ENCODE measurements at regions not wholly inside any gene's neighbourhood (a gene's known extent, or its start where the extent isn't known, plus 50 kb on each side); places are given as distances from the start of the nearest gene placed in this dataset.
A peak's percentile ranks its signal among the peaks of the same experiment; 100 is the strongest.

DNA sequence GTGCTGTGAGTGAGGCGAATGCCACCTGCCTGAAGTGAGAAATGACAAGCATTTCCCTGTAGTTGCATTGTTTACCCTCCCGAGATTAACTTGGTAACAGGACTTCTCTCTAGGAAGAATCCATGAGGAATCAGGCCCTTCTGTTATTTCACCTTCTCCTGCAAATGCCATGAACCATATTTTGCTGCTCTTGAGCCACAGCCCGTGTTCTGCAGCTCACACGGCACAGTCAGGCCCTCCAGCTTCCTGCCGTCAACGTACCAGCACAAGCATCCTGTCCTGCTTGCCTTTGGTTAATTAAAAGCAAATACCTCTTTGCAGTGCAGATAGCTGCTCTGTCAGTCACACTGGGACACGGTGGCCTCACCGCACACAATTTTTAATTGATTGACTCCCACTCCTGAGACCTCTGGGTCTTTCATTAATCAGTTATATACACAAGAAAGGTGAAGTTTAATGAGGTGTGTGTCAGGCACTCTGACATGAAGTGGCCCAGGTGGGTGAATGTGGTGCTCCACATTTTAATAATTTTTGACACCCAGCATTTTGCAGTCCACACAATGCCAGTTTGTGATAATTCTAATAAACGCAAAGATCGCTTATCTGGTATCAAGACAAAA, 95.3 kb upstream of the ASB18 start:
- TF ChIP-seq, protein P1, sequence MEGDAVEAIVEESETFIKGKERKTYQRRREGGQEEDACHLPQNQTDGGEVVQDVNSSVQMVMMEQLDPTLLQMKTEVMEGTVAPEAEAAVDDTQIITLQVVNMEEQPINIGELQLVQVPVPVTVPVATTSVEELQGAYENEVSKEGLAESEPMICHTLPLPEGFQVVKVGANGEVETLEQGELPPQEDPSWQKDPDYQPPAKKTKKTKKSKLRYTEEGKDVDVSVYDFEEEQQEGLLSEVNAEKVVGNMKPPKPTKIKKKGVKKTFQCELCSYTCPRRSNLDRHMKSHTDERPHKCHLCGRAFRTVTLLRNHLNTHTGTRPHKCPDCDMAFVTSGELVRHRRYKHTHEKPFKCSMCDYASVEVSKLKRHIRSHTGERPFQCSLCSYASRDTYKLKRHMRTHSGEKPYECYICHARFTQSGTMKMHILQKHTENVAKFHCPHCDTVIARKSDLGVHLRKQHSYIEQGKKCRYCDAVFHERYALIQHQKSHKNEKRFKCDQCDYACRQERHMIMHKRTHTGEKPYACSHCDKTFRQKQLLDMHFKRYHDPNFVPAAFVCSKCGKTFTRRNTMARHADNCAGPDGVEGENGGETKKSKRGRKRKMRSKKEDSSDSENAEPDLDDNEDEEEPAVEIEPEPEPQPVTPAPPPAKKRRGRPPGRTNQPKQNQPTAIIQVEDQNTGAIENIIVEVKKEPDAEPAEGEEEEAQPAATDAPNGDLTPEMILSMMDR (IDR thresholded peaks at IDR 0.05; ENCODE audit: extremely low read depth, insufficient read depth, missing control alignments) = no peak
- DNase-seq (ENCODE audit: low spot score) = no peak
- in situ Hi-C loops (cut with MboI; ENCODE audit: low pct_unique_long_range_greater_than_20kb, low sequenced_read_pairs, unreplicated experiment) = no loop called here

DNA sequence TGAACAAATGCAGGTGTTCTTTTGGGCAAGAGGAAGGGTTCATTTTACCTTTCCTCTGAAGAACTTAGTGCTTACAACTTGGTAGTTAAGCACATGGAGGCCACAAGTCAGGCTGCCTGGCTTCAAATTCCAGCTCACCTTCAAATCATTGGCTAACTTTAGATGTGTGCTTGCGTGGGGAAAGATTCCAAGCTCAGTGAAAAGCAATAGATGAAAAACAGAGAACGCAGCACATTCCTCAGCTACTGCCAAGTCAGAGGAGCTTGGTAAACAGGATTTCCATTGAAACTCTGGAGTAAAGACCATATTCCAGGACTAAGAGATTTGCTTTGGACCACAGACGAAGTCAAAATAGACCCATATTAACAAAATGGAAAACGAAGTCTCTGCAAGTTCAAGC, 96.3 kb upstream of the ASB18 start:
- TF ChIP-seq, protein P1 (IDR thresholded peaks at IDR 0.05; ENCODE audit: extremely low read depth, insufficient read depth, missing control alignments) = no peak
- no peak for DNase-seq (ENCODE audit: low spot score)
- in situ Hi-C loops (cut with MboI; ENCODE audit: low pct_unique_long_range_greater_than_20kb, low sequenced_read_pairs, unreplicated experiment) = no loop called here

DNA sequence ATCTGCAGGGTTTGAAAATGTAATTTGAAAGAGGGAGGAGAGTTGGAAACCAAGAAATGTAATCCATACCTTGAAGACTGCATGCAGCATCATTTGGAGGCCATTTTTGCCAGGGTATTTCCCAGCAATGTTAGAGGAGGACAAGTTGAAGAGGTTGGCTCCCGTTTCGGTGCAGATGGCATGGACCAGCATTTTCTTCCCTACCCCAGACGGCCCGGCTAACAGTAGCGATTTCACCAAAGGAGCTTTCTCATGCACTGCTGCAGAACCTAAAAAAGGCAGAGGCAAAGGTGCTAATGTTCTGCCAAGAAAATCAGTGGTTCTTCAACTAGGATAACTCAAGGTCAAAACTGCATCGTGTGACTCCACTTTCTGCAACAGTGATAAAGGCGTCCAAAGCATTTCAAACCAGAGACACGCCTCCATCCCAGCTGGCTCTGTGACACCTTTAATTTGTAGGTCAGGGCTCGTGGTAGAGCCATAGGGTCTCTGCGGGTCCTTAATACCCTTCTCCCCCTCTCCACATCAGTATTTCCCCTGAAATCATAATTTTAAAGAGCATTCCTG, 99.6 kb upstream of the ASB18 start:
- TF ChIP-seq, protein P1 (IDR thresholded peaks at IDR 0.05; ENCODE audit: extremely low read depth, insufficient read depth, missing control alignments) = no peak
- in situ Hi-C loops (cut with MboI; ENCODE audit: low pct_unique_long_range_greater_than_20kb, low sequenced_read_pairs, unreplicated experiment) = no loop called here
- DNase-seq (ENCODE audit: low spot score) = no peak

DNA sequence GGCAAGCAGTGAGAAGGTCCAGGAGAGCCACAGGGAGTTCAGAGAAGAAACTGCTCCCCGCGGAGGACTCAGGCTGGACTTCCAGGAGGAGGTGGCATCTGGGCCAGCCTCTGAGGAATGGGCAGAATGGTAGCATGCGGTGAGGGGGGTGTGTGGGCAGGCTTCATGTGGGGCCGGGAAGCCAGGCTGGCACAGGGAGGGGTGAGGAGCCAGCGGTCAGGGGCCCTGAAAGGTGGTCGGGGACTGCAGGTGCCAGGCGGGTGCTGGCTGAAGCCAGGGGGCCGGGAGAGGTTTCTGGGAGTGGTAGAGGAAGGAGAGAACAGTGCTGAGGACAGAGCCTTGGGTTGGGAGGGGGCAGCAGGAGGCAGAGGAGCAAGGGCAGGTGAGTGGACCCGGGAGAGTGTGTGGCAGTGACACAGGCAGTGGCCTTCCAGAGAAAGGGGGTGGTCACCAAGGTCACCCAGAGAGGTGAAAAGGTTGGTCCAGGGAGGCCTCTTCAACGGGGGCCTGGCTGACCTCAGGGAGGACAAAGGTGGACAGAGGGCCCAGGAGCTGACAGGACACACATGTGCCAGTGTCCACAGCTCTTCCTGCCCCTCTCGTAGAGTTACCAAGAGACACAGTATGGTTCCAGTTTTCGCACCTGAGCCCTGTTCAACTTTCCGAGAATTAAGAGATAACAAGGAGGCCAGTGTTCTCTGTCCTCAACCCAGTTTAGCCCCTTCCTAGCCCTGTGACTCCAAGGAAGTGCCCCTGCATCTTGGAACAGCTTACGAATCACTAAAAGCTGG, 101.2 kb upstream of the ASB18 start:
- DNase-seq (ENCODE audit: low spot score) = no peak
- in situ Hi-C loops (cut with MboI; ENCODE audit: low pct_unique_long_range_greater_than_20kb, low sequenced_read_pairs, unreplicated experiment) = no loop called here

DNA sequence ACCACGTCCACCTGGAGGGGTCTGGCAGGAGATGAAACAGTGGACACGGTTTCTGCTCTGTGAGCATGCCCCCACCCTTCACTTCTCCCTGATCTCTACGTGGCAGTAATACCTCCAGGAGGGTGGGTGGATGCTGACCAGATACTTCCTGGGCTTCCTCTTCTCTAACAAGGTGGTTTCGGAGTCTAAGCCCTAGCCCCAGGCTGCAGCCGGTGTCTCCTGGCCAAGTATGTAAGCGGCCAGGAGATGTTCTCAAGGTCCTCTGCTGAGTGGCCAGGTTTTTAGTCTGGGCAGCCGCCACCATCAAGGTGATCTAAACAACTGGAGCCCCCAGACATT, 101.8 kb upstream of the ASB18 start:
- in situ Hi-C loops (cut with MboI; ENCODE audit: low pct_unique_long_range_greater_than_20kb, low sequenced_read_pairs, unreplicated experiment) = no loop called here
- DNase-seq (ENCODE audit: low spot score) = no peak
- TF ChIP-seq, protein P1 (IDR thresholded peaks at IDR 0.05; ENCODE audit: extremely low read depth, insufficient read depth, missing control alignments) = no peak

More for the DNA sequence above, 101.2 kb upstream of the ASB18 start:
- TF ChIP-seq, protein P1 (IDR thresholded peaks at IDR 0.05; ENCODE audit: extremely low read depth, insufficient read depth, missing control alignments) = no peak

DNA sequence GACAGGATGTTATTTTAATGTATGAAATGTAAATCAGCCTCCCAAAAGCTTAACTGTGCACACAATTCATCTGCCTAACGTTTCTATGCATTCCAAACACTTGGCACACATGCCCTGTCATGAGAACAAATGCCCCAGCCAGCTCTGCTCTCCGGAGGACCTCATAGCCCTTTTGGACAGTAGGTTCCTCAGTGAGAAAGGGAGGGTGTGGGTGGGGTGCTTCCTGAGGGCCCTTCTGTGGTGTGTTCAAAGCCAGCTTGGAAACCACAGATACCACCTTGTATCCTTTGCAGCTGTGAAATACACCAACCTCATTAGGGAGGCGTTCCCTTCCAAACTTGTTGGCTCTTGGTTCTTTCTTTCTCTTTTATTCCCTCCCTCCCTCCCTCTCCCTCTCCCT, 102.2 kb upstream of the ASB18 start:
- TF ChIP-seq, protein P1 (IDR thresholded peaks at IDR 0.05; ENCODE audit: extremely low read depth, insufficient read depth, missing control alignments) = no peak
- in situ Hi-C loops (cut with MboI; ENCODE audit: low pct_unique_long_range_greater_than_20kb, low sequenced_read_pairs, unreplicated experiment) = no loop called here
- peak; percentile 45 for DNase-seq (ENCODE audit: low spot score)

Measured in GM13977 (cell line).